CD4-positive, CD25-positive, alpha-beta regulatory T cell (primary cell): ENCODE measurements at regions not wholly inside any gene's neighbourhood (a gene's known extent, or its start where the extent isn't known, plus 50 kb on each side); places are given as distances from the start of the nearest gene placed in this dataset.

Experiments used
- ATAC-seq, 2 donors: fragments of 150-1000 bp; cut with Tn5 transposase; one replicate each; pipeline ENCODE4 v1.10.0; 2021; ENCODE audit warnings: low read depth in 2 of 2, moderate number of reproducible peaks in 2 of 2, moderate library complexity in 1 of 2
- DNase-seq, 3 donors: peaks; one replicate each; pipeline versions ENCODE4 v3.0.0 to v3.0.0-alpha.2; 2012 to 2022; ENCODE audit warnings: mixed read lengths in 1 of 3
- H3K27ac ChIP-seq: one replicate; pipeline ENCODE4 v1.7.0; 2013; ENCODE audit warnings: mild to moderate bottlenecking, low read length; ENCODE audit not compliant: insufficient read depth, poor library complexity, severe bottlenecking
- H3K27me3 ChIP-seq: one replicate; pipeline ENCODE4 v1.7.0; 2013; ENCODE audit warnings: low read length; ENCODE audit not compliant: control insufficient read depth, insufficient read depth
- H3K36me3 ChIP-seq: one replicate; pipeline ENCODE4 v1.7.0; 2013; ENCODE audit warnings: mild to moderate bottlenecking, low read length, moderate library complexity; ENCODE audit not compliant: control insufficient read depth, insufficient read depth
- H3K4me1 ChIP-seq: 2 replicates; pipeline ENCODE4 v1.7.0; 2013; ENCODE audit warnings: mild to moderate bottlenecking, low read length; ENCODE audit not compliant: insufficient read depth, control insufficient read depth, poor library complexity, severe bottlenecking
- H3K4me3 ChIP-seq: one replicate; pipeline ENCODE4 v1.7.0; 2013; ENCODE audit warnings: low read depth, mild to moderate bottlenecking, low read length, moderate library complexity
- H3K9me3 ChIP-seq, 2 experiments: 1 replicate in 1 of 2; 2 replicates in 1 of 2; pipeline ENCODE4 v1.7.0; 2013; ENCODE audit warnings: low read length in 2 of 2, mild to moderate bottlenecking in 1 of 2, moderate library complexity in 1 of 2; ENCODE audit not compliant: control insufficient read depth in 2 of 2
- H3K27ac Mint-ChIP-seq, 3 donors: one replicate each; pipeline ENCODE4 v1.8.0; 2020 to 2022; ENCODE audit warnings: mild to moderate bottlenecking in 3 of 3, mixed read lengths in 3 of 3, moderate library complexity in 2 of 3
- H3K27me3 Mint-ChIP-seq: one replicate; pipeline ENCODE4 v1.8.0; 2022; ENCODE audit warnings: mild to moderate bottlenecking, mixed read lengths
- H3K36me3 Mint-ChIP-seq: one replicate; pipeline ENCODE4 v1.8.0; 2020; ENCODE audit warnings: mixed read lengths
- H3K4me1 Mint-ChIP-seq, 4 donors: one replicate each; pipeline ENCODE4 v1.8.0; 2020 to 2022; ENCODE audit warnings: mixed read lengths in 4 of 4, mild to moderate bottlenecking in 1 of 4
- H3K4me3 Mint-ChIP-seq, 4 donors: one replicate each; pipeline ENCODE4 v1.8.0; 2020 to 2022; ENCODE audit warnings: mild to moderate bottlenecking in 4 of 4, mixed read lengths in 4 of 4, moderate library complexity in 3 of 4
- H3K9me3 Mint-ChIP-seq, 7 donors: one replicate each; pipeline ENCODE4 v1.8.0; 2020 to 2022; ENCODE audit warnings: mixed read lengths in 7 of 7, mild to moderate bottlenecking in 3 of 7, moderate library complexity in 2 of 7

- Mint-ChIP-seq H3K27me3 (peaks cover 5% of the 10 kb centered on the region), H3K36me3 (no peaks in the 10 kb centered on the region), H3K4me1 (no peaks in the 10 kb centered on the region), H3K27ac (no peak overlapping the region), H3K9me3 (peaks cover 0 to 21% (median 10%) of the 10 kb centered on the region in 7 donors), H3K4me3 (no peak overlapping the region)
- H3K27ac ChIP-seq: no peak overlapping the region
- no peak for DNase-seq
- ATAC-seq: no peak
- H3K9me3 ChIP-seq: no peaks in the 10 kb centered on the region
- H3K27me3 ChIP-seq: no peaks in the 10 kb centered on the region
- H3K36me3 ChIP-seq: no peaks in the 10 kb centered on the region
- H3K4me1 ChIP-seq: no peaks in the 10 kb centered on the region
- H3K4me3 ChIP-seq: no peak overlapping the region
Observed at GRCh38 chr2:2940702-2941101, 436.9 kb downstream of the EIPR1 start.

DNA sequence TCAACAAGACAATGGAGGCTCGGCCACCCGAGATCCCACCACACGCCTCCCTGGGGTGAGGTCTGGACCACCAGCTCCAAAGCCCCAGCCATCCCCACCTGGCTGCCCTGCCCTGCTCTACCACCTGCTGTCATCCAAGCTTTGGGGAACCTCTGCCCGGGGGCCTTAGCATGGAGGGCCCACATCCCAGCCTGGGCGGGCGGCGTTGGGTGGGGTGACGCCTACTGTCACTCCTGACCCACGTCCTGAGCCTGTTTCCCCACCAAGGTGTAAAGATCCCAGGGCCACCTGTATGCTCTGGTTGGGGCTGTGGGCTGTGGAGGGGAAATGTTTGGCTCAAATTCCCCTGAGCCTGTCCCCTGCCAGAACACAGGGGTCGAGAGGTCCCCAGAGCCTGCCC, 437.6 kb downstream of the EIPR1 start:
- Mint-ChIP-seq H3K4me1 (no peaks in the 10 kb centered on the region), H3K4me3 (no peak overlapping the region), H3K27ac (no peak overlapping the region), H3K27me3 (peaks cover 5% of the 10 kb centered on the region), H3K9me3 (peaks cover 0 to 15% (median 3%) of the 10 kb centered on the region in 7 donors), H3K36me3 (no peaks in the 10 kb centered on the region)
- H3K4me3 ChIP-seq: no peak overlapping the region
- H3K4me1 ChIP-seq: no peaks in the 10 kb centered on the region
- H3K27me3 ChIP-seq: no peaks in the 10 kb centered on the region
- H3K9me3 ChIP-seq: no peaks in the 10 kb centered on the region
- no peak for ATAC-seq
- no peak overlapping the region for H3K27ac ChIP-seq
- H3K36me3 ChIP-seq: no peaks in the 10 kb centered on the region
- DNase-seq: no peak

DNA sequence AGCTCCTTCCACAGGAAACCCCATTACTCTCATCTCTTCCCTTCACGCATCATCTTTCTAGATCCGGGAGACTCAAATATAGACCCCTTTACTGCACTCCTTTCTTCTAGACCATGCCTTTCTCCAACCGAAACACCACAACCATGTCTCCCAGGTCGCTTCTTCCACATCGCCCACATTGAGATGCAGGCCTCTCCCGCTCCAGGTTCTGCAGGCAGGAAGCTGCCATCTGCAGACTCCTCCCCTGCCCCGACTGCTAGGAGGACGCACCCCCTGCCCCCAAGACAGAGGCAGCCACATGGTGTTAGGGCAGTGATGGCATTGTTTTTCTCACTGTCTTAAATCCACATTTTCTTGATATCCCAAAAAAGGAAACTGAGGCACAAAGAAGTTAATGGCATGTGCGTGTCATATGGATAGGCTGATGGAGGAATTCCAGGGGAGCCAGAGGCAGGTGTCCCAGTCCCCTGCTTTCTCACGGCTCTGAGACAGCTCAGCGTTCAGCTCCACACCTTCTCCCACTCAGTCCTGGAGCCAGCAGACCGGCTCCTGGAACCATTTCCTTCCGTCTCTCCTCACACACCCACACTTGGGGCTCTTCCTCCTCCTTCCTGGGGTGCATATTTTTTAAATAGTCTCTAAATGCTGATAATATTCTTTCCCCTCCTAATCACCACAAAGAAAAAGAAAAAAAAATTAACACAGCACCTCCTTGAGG, 438.4 kb downstream of the EIPR1 start:
- peaks cover 0 to 15% (median 1%) of the 10 kb centered on the region in 7 donors for H3K9me3 Mint-ChIP-seq
- no peaks in the 10 kb centered on the region for H3K36me3 ChIP-seq
- ATAC-seq (no peak), DNase-seq (no peak)
- H3K27me3 Mint-ChIP-seq: peaks cover 5% of the 10 kb centered on the region
- H3K36me3 Mint-ChIP-seq: no peaks in the 10 kb centered on the region
- peak overlapping the region in 1 of 3 donors; percentile 66 for H3K27ac Mint-ChIP-seq
- no peak overlapping the region for H3K4me3 ChIP-seq
- H3K27me3 ChIP-seq: no peaks in the 10 kb centered on the region
- no peaks in the 10 kb centered on the region for H3K9me3 ChIP-seq
- H3K4me1 ChIP-seq: no peaks in the 10 kb centered on the region
- no peak overlapping the region for H3K4me3 Mint-ChIP-seq
- H3K27ac ChIP-seq: no peak overlapping the region
- H3K4me1 Mint-ChIP-seq: no peaks in the 10 kb centered on the region

- Histone ChIP-seq H3K4me1 (no peaks in the 10 kb centered on the region), H3K27ac (no peak overlapping the region), H3K4me3 (no peak overlapping the region), H3K9me3 (no peaks in the 10 kb centered on the region), H3K36me3 (no peaks in the 10 kb centered on the region), H3K27me3 (no peaks in the 10 kb centered on the region)
- peaks cover 0 to 15% (median 1%) of the 10 kb centered on the region in 7 donors for H3K9me3 Mint-ChIP-seq
- H3K27me3 Mint-ChIP-seq: peaks cover 5% of the 10 kb centered on the region
- no peak for DNase-seq
- no peaks in the 10 kb centered on the region for H3K36me3 Mint-ChIP-seq
- no peak overlapping the region for H3K4me3 Mint-ChIP-seq
- H3K4me1 Mint-ChIP-seq: no peaks in the 10 kb centered on the region
- no peak for ATAC-seq
- no peak overlapping the region for H3K27ac Mint-ChIP-seq
Observed at GRCh38 chr2:2938481-2938880, 439.1 kb downstream of the EIPR1 start.

GRCh38 chr2:2935445-2936149, 442.0 kb downstream of the EIPR1 start:
- peaks cover 0 to 11% (median 1%) of the 10 kb centered on the region in 7 donors for H3K9me3 Mint-ChIP-seq
- no peaks in the 10 kb centered on the region for H3K27me3 ChIP-seq
- no peak overlapping the region for H3K4me3 ChIP-seq
- peaks cover 5% of the 10 kb centered on the region for H3K27me3 Mint-ChIP-seq
- H3K27ac ChIP-seq: no peak overlapping the region
- ATAC-seq (no peak), DNase-seq (no peak)
- H3K4me3 Mint-ChIP-seq: no peak overlapping the region
- no peaks in the 10 kb centered on the region for H3K36me3 ChIP-seq
- no peaks in the 10 kb centered on the region for H3K4me1 Mint-ChIP-seq
- no peak overlapping the region for H3K27ac Mint-ChIP-seq
- no peaks in the 10 kb centered on the region for H3K36me3 Mint-ChIP-seq
- no peaks in the 10 kb centered on the region for H3K4me1 ChIP-seq
- no peaks in the 10 kb centered on the region for H3K9me3 ChIP-seq

DNA sequence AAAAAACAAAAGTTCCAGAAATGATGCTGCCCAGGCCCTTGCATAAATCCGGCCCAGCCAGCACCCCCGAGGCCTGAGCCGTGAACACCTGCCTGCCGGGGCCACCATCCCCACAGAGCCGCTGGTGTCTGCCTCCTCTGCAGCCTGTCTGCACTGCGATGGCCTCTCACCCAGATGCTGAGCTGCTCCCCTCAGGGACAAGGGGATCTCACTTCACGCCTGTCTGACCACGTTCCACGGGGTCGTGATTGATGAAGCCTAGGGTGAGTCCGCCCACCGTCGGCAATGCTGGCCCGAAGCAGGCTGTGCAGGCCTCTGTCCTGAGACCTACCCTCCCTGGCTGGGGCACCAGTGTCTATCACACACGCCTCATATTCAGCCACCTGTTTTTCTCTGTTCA, 444.2 kb downstream of the EIPR1 start:
- Histone ChIP-seq H3K4me1 (no peaks in the 10 kb centered on the region), H3K36me3 (no peaks in the 10 kb centered on the region), H3K27me3 (no peaks in the 10 kb centered on the region), H3K27ac (no peak overlapping the region), H3K4me3 (no peak overlapping the region), H3K9me3 (peaks cover 0 to 3% of the 10 kb centered on the region in 2 experiments)
- no peak for DNase-seq
- ATAC-seq: no peak
- H3K4me3 Mint-ChIP-seq: no peak overlapping the region
- H3K9me3 Mint-ChIP-seq: peaks cover 0 to 21% (median 1%) of the 10 kb centered on the region in 7 donors
- no peak overlapping the region for H3K27ac Mint-ChIP-seq
- H3K27me3 Mint-ChIP-seq: no peaks in the 10 kb centered on the region
- no peaks in the 10 kb centered on the region for H3K36me3 Mint-ChIP-seq
- H3K4me1 Mint-ChIP-seq: no peaks in the 10 kb centered on the region

- no peak for ATAC-seq
- peaks cover 0 to 21% (median 1%) of the 10 kb centered on the region in 7 donors for H3K9me3 Mint-ChIP-seq
Observed at GRCh38 chr2:2932692-2933305, 444.8 kb downstream of the EIPR1 start.

More at GRCh38 chr2:2932692-2933305, 444.8 kb downstream of the EIPR1 start:
- Histone ChIP-seq H3K27ac (no peak overlapping the region), H3K4me3 (no peak overlapping the region), H3K27me3 (no peaks in the 10 kb centered on the region), H3K9me3 (peaks cover 0 to 3% of the 10 kb centered on the region in 2 experiments), H3K36me3 (no peaks in the 10 kb centered on the region), H3K4me1 (no peaks in the 10 kb centered on the region)
- no peak for DNase-seq
- no peak overlapping the region for H3K4me3 Mint-ChIP-seq
- no peaks in the 10 kb centered on the region for H3K36me3 Mint-ChIP-seq
- no peak overlapping the region for H3K27ac Mint-ChIP-seq
- H3K27me3 Mint-ChIP-seq: no peaks in the 10 kb centered on the region
- H3K4me1 Mint-ChIP-seq: no peaks in the 10 kb centered on the region
